Testis (tissue), 2 donors: ENCODE measurements at regions not wholly inside any gene's neighbourhood (a gene's known extent, or its start where the extent isn't known, plus 50 kb on each side); places are given as distances from the start of the nearest gene placed in this dataset.
"Not testable (repeated sequence)": the region's sequence is repeated elsewhere in the genome, so short reads cannot be mapped to it uniquely, and the experiment has no call there.

Experiments used
- POLR2A ChIP-seq: fragments of 450-650 bp; IDR thresholded peaks from one replicate; pipeline ENCODE4 v1.6.1; 2017; ENCODE audit warnings: antibody characterized with exemption, mild to moderate bottlenecking, moderate library complexity
- TF ChIP-seq, protein P1 (sequence below), 3 experiments: fragments of 450-650 bp in 2 of 3; fragments of 200-600 bp in 1 of 3; sonication (generic) in 1 of 3; IDR thresholded peaks; one replicate each; pipeline ENCODE4 v1.5.1; 2016 to 2019; ENCODE audit warnings: antibody characterized with exemption in 3 of 3, mild to moderate bottlenecking in 2 of 3, moderate library complexity in 1 of 3

DNA sequence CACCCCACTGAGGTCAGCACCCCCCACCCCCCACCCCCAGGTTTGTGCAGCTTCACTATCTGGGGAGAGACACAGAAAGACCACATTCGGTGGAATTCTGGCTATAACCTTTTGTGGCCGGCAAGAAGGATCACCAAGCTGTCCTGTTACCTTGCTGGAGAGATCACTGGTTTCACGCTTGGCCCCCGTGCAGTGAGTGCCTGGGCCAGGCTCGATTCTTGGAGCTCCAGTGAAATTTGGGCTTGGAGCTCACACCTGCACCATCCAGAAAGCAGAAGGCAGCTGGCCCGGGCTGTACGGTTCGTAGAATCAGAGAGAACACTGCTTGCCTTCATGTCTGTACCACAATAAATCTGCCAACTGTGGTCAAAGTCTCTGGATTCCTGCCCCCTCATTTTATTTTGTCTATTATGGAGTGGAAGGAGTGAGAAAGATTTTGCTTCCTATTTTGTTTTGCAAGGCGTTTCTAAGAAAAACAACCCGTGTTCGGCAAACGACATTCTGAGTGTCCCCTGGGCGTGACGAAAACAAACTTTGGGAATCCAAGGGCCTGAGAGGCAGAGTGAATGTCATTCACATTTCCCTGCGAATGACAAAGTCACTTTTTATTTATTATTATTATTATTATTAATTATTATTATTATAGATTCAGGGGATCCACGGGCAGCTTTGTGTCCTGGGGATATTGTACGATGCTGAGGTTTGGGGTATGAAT lies 2845.2 kb downstream of the RPIA start:
- TF ChIP-seq, protein P1, sequence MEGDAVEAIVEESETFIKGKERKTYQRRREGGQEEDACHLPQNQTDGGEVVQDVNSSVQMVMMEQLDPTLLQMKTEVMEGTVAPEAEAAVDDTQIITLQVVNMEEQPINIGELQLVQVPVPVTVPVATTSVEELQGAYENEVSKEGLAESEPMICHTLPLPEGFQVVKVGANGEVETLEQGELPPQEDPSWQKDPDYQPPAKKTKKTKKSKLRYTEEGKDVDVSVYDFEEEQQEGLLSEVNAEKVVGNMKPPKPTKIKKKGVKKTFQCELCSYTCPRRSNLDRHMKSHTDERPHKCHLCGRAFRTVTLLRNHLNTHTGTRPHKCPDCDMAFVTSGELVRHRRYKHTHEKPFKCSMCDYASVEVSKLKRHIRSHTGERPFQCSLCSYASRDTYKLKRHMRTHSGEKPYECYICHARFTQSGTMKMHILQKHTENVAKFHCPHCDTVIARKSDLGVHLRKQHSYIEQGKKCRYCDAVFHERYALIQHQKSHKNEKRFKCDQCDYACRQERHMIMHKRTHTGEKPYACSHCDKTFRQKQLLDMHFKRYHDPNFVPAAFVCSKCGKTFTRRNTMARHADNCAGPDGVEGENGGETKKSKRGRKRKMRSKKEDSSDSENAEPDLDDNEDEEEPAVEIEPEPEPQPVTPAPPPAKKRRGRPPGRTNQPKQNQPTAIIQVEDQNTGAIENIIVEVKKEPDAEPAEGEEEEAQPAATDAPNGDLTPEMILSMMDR (IDR thresholded peaks at IDR 0.05) = not testable (repeated sequence)
- not testable (repeated sequence) for TF ChIP-seq POLR2A
